ENCODE measurements at regions not wholly inside any gene's neighbourhood (a gene's known extent, or its start where the extent isn't known, plus 50 kb on each side); places are given as distances from the start of the nearest gene placed in this dataset.

- TF ChIP-seq CTCF (IDR thresholded peaks at IDR 0.05) (no peak), POLR2A (IDR thresholded peaks at IDR 0.05) (no peak), POLR2AphosphoS5 (IDR thresholded peaks at IDR 0.05) (no peak)
These were observed 51.6 kb upstream of the TCF12 start for GRCh38 chr15:56866803-56867202.
